GM12872 (cell line): ENCODE measurements at regions not wholly inside any gene's neighbourhood (a gene's known extent, or its start where the extent isn't known, plus 50 kb on each side); places are given as distances from the start of the nearest gene placed in this dataset.

Source experiments
- TF ChIP-seq, protein P1 (sequence below): IDR thresholded peaks from 3 replicates; pipeline ENCODE4 v1.5.1; 2011; ENCODE audit warnings: low read depth, mild to moderate bottlenecking, low read length, moderate library complexity; ENCODE audit not compliant: insufficient read depth

DNA sequence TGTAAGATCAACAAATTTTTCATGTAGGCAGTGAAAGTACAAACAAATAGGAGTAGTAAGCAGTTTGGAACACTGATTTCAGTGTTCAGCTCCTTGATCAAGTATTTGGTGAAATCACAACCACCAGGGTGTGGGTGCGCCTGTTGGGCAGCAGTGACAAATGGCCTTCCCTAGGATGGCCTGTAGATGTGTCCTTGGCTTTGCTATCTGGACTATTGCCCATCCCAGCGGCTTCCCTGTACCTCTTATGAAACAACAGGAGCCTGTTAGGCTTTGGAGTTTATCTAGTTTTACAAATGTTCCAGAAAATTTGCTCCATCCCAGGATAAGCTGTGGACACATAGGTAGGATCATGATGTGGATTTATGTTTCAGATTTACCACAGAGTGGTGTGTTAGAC lies 216.8 kb upstream of the FAT1 start:
- TF ChIP-seq, protein P1, sequence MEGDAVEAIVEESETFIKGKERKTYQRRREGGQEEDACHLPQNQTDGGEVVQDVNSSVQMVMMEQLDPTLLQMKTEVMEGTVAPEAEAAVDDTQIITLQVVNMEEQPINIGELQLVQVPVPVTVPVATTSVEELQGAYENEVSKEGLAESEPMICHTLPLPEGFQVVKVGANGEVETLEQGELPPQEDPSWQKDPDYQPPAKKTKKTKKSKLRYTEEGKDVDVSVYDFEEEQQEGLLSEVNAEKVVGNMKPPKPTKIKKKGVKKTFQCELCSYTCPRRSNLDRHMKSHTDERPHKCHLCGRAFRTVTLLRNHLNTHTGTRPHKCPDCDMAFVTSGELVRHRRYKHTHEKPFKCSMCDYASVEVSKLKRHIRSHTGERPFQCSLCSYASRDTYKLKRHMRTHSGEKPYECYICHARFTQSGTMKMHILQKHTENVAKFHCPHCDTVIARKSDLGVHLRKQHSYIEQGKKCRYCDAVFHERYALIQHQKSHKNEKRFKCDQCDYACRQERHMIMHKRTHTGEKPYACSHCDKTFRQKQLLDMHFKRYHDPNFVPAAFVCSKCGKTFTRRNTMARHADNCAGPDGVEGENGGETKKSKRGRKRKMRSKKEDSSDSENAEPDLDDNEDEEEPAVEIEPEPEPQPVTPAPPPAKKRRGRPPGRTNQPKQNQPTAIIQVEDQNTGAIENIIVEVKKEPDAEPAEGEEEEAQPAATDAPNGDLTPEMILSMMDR, result no peak

DNA sequence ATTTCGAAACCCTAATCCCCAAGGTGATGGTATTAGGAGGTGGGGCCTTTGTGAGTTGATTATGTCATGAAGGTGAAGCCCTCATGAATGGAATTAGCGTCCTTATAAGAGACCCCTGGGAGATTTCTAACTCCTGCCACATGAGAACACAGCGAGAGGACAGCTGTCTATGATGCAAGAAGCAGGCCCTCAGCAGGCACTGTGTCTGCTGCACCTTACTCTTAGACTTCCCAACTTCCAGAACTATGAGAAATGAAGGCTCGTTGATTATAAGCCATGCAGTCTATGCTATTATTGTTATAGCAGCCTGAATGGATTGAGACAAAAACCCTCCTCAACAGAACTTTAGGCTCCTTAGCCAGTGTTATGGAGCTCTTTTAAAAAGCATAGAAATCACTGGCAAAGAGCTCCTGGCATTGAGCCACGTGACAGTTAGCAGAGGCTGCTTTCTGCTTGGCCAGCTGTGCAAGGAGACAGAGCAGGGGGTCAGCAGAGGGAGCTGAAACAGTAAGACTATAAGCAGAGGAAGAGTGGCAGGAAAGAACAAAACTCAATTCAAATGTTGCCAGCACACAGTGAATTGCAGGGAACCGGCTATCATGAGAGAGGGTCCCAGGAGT lies 219.2 kb upstream of the FAT1 start:
- TF ChIP-seq, protein P1, result no peak

DNA sequence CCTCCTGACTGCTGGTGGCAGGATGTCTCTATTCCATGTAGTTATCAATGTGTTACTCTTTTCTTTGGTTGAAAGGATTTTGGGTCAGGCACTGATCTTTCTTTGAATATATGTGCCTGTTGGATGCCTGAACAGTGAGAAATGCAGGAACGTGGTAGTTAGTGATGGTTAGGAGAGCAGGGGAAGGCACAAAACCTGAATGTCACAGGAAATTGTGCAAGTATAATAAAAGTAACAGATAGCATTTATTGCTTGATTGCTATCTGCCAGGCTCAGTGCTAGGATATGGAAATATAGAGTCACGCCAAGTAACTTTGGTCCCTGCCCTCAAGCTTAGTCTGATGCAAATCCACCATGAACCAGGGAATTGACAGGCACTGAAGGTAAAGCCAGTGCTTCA lies 219.8 kb upstream of the FAT1 start:
- TF ChIP-seq, protein P1, result no peak

DNA sequence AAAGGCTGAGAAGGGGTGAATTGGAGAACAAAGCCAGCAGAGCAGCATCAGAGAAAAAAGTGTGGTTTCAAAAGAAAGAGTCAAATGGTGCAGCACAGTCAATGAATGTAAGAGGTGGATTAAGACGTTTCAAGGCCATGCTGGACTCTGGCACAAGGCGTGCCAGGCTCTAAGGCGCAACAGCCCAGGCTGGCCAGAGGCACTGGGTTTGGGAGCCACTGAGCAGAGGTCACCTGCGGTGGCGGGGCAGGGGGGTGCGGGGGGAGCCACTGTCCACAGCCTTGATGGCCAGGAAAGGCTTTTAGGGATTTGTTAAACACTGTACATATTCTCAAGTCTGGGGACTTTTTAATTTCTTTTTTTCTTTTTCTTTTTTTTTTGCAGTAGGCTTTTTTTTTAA lies 222.5 kb upstream of the FAT1 start:
- TF ChIP-seq, protein P1, result no peak

DNA sequence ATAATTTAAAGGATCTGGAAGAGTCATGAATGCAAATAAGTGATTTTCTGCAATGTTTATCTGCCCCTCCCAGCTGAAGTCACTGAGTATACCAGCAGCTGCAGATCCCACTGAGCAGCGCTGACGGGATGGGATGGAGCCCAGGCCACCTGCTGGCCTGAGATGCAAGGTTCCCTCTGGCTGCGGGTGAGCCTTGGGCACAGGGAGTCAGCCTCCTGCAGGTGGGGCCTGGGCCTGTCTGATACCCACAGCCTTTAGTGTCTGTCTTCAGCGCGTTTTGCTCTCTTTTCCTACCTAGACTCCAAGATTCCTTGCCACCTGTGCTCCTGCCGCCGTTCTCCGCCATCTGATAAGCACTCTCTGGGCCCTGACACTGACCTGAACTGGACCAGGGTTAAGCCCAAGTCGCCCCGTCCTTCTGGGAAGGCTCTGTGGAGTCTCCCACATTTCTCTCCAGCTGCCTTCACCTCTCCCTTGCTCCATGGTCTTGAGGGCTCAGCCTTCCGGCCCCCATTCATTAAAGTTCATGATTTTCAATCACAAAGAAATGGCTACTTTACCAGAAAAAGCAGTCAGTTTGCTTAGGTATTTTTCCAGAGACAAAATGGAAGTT lies 223.1 kb upstream of the FAT1 start:
- TF ChIP-seq, protein P1, result no peak

DNA sequence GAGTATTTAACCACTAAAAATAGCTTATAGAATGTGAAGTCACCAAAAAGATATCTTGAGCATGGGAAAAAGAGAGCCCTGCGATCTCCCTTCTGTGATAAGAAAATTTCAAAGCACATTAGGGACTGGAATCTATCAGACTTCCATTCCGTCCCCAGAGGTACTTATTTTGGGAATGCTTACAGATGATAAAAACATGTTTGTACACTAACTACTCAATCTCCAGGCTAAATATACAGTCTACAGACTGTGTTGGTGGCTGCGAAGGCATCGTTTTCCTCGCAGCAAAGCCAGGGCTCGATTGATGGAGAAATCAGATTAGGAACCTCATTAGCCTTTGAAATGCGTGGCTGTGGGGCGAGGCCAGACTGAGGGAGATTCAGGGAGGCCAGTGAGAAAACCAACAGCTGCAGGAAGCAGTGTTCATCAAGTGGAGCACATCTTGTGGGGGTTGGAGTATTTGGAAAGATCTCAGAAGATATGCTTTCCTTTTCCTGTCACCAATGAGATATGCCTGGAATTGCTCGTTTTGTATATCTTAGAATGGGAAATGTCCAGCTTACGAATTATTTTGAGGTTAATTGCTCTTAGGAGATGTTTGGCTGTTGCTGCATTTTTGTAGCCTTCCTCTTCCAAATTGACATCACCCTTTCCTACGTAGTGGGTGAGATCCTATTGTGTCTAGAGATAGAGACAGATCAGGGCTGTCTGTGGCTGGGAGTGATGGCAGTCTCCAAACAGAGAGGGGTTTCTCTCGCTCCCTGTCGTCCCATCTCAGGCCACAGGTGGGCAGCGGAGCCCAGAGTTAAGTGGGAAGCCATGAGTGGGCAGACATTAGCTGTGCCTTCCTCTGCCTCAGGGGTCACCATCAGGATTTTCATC lies 224.9 kb upstream of the FAT1 start:
- TF ChIP-seq, protein P1, result no peak

DNA sequence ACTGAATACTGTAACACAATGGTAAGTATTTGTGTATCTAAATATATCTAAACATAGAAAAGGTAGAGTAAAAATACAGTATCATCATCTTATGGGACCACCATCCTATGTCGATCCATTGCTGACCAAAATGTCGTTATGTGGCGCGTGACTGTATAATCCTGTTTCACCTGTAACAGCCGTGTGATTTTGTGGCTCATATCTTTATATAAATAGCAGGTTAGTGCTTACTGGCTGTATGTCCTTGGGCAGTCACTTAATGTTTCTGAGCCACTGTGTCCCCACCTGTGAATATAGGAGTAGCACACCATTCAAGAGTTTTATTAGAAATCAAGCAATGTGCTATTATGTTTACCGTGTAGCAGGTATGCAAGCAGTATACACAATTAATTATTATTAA lies 226.2 kb upstream of the FAT1 start:
- TF ChIP-seq, protein P1, result no peak
